ENCODE measurements at regions not wholly inside any gene's neighbourhood (a gene's known extent, or its start where the extent isn't known, plus 50 kb on each side); places are given as distances from the start of the nearest gene placed in this dataset.
"Not testable (repeated sequence)": the region's sequence is repeated elsewhere in the genome, so short reads cannot be mapped to it uniquely, and the experiment has no call there.

DNA sequence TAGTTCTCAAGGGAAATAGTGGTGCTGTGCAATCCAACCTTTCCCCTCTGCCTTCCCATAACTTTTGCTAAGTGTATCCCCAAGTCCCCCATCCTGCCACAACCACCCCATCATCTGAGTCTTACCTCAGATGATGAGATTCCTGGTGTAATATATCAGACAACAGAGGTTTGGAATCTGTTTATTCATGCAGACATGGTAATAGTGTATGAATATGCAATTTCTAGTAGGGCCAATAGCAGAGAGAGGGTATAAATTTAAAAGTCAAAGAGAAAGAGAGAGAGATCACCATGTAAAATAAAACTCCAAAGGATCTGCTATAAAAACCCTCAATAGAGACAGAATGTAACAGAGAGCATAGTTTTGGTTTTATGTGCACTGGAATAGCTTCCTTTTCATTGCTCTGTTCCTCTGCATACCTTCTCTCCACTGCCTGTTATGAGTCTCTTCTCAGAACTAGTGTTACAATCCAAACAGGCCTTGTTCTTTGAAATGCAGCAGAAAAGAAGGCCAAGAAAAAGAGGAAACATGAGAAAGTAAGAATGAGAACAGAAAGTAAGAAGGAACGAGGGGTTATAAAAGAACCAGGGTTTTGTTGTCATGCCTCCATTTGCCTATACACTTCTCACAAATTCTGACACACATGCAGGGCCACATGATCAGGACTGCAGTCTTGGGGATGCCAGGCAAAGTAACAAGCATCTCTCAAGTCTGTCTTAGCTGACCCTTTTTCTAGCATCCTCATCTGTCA, 278.0 kb downstream of the CETN3 start:
- DNase-seq, result no peak

DNA sequence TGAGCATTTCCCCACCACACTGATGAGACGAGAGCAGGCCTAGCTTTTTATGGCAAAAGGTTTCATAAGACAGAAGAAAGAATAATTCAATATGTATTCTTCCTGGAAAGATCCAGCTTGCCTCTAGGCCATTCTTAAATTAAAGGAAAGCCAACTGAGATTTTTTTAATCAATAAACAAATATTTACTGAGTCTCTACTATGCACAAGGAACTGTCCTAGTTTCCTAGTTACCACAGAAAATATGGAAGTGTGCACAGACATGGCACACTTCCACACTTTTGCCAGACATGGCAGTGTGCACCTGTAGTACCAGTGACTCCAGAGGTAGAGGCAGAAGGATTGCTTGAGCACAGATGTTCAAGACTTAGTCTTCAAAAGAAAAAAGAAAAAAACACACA, 281.0 kb downstream of the CETN3 start:
- no peak for DNase-seq

DNA sequence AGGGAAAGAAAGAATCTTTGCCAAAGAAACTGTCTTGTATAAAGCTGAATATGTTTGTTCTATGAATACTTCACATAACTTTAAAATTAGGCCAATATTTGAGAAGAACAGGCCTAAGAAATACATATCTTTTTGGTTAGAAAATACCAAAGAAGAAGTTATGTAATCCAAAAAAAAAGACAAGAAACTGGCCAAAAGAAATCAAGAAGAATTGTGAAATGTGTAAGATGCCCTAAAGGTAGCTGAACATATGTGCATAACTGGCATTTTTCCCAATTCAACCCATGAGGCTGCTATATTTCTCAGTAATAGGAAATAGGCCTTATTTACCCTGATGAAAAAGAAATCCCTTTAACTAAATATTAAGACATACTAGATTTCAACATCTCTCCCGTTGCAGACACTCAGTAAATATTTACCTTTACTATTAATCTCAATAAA, 290.0 kb downstream of the CETN3 start:
- DNase-seq, result no peak

DNA sequence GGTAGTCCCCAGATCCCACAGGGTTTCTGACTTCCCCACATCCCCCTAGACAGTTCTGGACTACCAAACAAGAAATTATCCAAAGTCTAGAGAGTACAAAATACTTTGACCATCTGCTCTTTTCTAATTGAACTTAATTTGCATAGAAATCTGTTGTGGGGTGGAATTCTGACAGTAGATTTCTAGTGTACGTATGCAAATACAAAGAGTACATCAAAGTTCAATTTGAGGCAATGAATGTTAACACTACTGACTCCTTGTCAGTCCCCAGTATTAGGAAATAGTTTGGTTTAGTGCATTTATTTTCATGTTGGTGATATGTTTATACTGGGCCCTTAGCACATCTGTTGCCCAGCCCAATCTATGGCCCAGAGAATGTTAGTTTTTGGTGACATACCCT, 292.6 kb downstream of the CETN3 start:
- DNase-seq, result no peak

- no peak for DNase-seq
These were observed 296.4 kb downstream of the CETN3 start for GRCh38 chr5:90113108-90113507.

DNA sequence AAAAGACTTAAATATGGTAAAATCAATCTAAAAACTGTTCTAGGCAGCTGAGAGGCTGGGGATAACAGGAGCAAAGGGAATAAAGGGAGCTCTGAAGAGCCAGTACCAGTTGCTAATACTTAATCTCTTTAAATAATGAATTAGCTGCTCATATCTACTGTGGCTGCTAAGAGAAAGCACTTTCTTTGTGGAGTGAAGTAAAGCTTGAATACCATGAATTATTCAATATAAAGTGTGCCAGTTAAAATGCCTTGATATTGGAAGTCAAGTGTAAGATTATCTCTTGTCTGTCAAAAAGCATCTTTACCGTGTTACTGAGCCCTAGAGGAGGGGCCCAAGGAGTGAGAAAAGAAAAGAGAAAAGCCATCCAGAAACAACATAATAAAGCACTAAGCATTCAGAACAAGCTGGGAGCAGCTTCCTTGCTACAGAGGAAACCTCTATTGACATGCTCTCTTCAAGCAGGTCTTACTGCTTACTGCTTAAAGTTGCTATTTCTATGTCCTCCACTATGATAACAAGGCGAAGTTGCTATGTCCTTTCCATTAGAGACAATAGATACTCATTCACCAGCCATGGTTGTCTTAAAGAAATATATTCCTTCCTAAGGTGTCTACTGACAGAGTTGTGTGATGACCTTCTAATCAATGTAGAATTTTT, 297.4 kb downstream of the CETN3 start:
- no peak for DNase-seq

GRCh38 chr5:90111364-90112032, 298.1 kb downstream of the CETN3 start:
- DNase-seq, result no peak

DNA sequence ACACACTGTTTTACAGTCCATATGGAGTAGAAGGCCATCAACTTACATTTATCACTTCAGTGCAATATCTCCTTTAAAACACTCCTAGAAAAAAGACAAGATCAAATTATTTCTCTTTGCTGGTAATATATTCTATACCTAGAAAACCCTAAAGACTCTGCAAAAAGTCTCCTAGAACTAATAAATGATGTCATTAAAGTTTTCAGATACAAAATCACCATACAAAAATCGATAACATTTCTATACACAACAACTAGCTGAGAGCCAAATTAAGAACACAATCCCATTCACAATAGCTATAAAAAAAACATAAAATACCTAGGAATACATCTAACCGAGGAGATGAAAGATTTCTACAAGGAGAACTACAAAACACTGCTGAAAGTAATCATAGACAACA, 300.3 kb downstream of the CETN3 start:
- DNase-seq, result no peak

- DNase-seq, result no peak
These were observed 310.5 kb downstream of the CETN3 start for GRCh38 chr5:90099099-90099498.

DNA sequence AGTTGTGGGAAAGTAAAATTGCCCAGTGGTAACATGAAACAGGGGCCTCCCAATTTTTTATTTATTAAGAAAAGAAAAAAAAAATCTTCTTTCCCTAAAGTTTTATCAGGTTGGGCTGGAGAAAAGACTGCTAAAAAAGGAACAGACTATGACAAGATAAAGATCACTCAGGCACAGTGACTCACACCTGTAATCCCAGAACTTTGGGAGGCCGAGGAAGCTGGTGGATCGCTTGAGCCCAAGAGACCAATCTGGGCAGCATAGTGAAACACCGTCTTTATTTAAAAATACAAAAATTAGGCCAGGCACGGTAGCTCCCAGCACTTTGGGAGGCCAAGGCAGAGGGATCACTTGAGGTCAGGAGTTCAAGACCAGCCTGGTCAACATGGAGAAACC, 312.5 kb downstream of the CETN3 start:
- DNase-seq, result no peak

DNA sequence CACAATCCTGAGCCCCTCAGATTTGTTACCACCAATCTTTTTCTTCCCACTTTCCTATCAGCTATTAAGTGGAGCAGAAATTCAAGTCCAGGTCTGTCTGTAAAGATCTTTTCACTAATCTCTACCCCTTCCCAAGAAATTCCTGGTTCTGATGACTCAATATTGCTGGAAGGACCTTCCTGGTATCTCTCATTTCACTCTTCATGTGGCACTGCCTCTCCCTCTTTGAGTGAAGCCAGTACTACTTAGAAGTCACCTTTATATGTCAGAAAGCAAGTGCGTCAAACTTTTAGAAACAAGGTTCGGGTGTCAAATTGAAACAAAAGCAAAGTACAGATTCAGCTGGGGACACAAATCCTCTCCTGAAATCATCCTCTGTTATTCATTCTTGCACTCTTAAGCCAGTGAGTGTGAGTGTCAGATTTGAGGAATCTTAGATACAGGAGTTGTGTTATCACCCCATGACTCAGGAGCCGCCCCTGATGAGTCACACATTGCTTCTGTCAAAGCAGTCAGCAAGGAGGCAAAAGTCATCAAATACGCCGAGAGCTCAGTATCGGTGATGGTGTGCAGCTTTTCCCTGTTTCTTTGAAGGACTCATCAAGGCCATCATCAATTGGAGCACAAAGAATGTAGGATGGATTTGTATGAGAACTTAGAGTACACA, 313.0 kb downstream of the CETN3 start:
- DNase-seq, result no peak

DNA sequence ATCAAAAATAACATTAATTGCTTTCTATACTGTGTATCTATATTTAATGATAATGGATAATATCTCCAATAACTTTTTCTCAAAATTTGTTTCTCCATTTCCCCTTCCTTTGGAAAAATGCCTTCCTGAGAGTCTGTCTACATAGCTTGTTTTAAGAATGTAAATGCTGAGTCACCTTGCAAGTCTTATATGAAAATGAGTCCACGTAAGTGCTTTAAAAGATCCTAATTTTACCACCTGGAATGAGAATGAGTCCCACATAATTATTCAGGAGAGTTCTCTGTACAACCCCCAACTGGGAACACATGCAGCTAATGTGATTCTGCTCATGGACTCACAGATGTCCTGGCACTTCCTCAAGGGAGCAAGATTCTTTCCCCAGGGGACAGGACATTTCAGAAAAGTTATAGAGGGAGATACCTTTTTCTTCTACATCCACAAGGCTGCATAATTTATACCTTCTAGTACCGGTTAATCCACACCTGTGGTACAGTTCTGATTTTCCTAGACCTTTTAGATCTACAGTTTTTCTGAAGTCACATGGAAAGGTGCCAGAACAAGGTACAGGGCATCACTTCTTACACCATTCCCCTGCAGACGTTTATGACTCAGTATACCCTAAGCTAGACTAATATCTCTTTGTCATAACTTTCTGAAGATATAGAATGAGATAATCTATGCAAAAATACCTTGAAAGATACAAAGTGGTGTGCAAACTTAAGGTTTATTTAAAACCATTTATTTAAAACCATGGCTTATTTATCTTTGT, 314.1 kb downstream of the CETN3 start:
- no peak for DNase-seq

DNA sequence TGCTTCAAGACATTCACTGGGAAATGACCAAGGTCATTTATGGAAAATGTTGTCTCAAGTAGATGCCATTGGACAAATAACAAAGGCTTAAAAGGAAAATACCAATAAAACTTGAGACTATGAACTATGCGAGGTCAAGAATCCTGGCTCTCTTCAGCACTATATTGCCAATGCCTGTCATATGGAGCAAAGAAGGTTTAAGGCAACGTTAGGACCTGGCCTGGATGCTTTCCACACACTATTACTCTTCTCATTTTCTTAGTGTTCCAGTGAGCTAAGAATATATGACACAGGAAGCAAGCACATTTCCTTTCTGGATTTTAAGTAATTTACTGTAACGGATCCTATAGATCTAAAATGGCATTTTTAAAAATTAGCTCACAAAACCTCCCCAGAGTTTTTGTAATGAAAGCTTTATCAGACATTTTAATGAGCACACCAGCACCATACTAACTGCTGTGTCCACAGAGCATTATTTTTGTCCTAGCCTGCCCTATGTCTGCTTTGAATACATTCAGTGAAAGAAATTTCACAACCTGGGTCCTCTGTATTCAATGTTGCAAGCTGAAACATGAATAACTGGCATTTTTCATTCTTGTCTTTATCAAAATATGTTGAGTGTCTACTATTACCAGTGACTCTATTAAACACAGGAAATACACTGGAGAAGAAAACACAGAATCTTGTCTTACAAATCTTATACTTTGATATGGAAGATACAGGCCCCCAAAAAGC, 315.6 kb downstream of the CETN3 start:
- DNase-seq, result peak; percentile 1

- DNase-seq, result no peak
These were observed 316.8 kb downstream of the CETN3 start for GRCh38 chr5:90092734-90093133.

DNA sequence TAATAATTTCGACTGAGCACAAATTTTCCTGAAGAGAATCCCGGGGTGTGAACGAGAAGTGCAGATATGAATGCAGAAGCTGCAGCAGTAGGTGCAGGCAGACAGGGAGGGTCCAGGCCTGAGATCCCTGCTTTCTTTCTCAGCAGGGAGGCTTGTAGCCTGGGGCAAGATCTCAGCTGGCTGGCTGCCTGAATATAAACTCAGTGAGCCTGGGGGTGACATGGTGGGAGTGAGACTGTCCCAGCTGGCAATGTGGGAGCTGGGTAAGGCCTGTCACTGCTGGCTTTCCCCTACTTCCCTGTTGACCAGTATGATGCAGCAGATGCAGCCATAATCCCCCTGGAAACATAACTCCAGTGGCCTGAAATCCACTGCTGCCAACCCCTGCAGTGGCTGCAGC, 325.2 kb downstream of the CETN3 start:
- DNase-seq, result no peak

DNA sequence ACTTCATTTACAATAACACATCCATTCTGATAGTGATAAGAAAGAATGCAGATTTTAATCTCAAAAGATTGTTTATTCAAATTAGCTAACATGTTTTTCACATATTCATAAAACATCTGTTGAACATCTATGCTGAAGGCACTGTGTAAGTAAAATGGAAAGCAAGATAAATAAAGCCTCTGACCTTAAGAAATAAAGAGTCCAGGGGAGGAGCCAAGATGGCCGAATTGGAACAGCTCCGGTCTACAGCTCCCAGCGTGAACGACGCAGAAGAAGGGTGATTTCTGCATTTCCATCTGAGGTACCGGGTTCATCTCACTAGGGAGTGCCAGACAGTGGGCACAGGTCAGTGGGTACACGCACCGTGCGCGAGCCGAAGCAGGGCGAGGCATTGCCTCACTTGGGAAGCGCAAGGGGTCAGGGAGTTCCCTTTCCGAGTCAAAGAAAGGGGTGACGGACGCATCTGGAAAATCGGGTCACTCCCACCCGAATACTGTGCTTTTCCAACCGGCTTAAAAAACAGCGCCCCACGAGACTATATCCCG, 336.5 kb downstream of the CETN3 start:
- DNase-seq, result not testable (repeated sequence)

- DNase-seq, result no peak
These were observed 337.9 kb downstream of the CETN3 start for GRCh38 chr5:90071656-90072055.

- no peak for DNase-seq
These were observed 338.5 kb downstream of the CETN3 start for GRCh38 chr5:90071066-90071465.

DNA sequence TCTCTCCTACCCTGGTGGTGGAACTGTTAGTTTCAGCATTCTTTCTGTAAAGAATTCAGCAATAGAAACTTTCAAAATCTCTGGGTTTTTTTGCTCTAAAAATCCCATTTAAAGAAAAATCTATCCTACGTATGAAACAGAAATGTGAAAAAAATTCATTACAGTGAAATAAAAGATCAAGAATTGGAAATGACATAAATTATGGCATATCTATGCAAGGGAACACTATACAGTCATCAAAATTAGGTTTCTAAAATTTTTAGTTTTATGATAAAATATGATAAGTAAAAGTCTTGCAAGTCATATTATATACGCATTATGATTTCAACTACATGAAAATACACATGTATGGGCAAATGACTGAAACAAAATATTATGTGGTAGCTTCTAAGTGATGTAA, 342.6 kb downstream of the CETN3 start:
- no peak for DNase-seq

- peak; percentile 42 for DNase-seq
These were observed 352.4 kb downstream of the CETN3 start for GRCh38 chr5:90056911-90057705.
